NCI-H1105 treated with DMSO at 0.1 percent for 48 hours (cell line): ENCODE measurements at regions not wholly inside any gene's neighbourhood (a gene's known extent, or its start where the extent isn't known, plus 50 kb on each side); places are given as distances from the start of the nearest gene placed in this dataset.
"Not testable (repeated sequence)": the region's sequence is repeated elsewhere in the genome, so short reads cannot be mapped to it uniquely, and the experiment has no call there.

Experiments used
- DNase-seq: peaks from one replicate; lab custom pipeline; 2025; lab: John Stamatoyannopoulos, UW

GRCh38 chr11:87639753-87640364 lies 535.4 kb downstream of the RAB38 start:
- DNase-seq: no peak

DNA sequence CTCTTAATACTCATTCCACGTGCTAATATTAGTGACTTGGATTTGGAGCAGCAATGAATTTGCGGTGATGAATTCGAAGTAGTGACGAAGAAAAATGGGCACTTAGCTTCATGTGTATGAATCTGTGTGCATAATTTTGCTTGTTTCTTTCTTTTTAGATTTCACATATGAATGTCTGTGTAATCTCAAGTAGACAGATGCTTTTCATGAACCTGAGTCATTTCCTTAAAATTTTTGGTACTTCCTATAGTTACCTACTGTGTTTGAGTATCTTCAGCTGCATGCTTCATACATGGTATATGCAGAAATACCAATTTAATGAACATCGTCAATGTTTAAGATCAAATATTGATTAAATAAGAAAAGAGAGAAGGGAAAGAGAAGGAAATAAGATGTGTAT lies 540.2 kb downstream of the RAB38 start:
- DNase-seq: no peak

DNA sequence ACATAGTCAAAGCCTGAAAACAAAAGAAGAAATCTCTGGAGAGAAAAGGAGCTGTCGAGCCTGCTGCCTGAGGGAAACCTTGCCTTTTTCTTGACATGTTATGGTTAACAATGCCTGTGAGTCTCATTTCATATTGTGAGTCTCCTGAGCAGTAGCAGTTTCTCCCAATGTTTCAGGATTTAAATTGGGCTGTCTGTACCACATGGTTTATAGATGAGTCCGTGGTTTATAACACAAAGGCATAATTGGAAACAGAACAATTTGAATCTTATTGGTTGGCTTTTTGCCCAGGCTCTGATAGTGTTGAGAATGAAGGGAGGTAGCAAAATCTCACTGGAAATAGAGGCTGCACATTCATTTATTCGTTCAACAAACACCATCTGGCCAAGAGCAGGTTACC lies 540.9 kb downstream of the RAB38 start:
- peak; percentile 30 for DNase-seq

- DNase-seq: no peak
Measured at GRCh38 chr11:87628957-87629356, 546.3 kb downstream of the RAB38 start.

DNA sequence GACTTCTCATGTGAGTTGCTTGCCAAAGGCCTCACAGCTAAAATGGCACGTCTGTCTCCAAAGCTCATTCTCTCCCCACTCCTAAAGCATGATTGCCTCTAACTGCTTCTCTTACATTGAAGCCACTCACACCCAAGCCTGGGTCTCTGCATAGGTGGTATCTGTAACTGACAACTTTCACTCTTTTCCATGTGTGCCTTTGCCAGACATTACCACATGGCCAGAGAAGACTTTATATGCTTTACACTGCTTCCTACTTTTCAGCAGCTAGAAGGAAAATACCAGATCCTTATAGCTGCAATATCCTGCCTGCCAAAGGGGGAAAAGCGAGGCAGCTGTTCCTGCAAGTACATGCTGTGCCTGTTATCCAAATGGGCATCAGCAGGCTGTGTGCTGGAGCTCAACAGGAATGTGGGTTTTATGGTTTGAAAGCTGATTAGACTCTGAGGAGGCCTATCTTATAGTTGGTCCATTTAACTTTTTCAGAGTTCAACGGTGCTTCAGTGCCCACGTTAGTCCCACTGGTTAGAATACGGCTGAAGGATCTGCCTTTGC lies 547.1 kb downstream of the RAB38 start:
- DNase-seq: no peak

- DNase-seq: peak; percentile 18
Measured at GRCh38 chr11:87623531-87624365, 551.5 kb downstream of the RAB38 start.

DNA sequence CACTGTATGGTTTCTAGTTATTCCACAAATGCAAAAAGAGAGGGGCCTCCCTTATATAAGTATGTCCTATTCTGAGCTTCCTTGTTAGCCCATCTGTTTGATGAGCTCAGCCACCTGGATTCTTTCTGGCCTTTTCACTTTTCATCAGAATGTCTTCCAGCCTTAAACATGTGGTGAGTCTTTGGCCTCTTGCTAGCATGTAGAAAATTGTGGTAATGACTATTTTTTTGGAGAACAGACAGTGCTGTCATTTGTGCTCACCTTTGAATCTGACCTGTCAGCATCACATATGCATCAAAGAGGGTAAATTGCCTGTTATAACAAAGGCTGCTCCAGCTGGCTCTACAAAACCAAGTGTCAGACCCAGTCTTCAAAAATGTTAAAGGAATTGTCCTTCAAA lies 558.7 kb downstream of the RAB38 start:
- DNase-seq: no peak

DNA sequence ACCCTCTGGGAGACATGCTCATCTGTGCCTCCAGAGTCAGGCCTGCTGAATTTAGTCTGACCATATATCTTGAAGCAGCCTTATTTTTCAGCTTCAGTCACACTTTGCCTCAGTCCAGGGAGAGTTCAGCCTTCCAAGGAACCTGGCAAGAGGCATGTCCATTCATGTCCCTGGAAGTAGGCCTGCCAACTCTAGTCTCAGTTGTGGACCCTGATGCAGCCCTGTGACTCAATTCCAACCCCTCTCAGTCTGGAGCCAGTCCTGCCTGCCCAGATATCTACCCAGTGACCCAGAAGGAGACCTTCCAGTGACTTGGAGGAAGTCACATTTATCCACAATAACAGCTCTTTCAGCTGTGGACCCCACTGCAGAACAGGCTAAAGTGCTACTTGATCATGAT lies 566.6 kb downstream of the TMEM135 start:
- no peak for DNase-seq

- DNase-seq: no peak
Measured at GRCh38 chr11:87603887-87604286, 566.2 kb downstream of the TMEM135 start.

DNA sequence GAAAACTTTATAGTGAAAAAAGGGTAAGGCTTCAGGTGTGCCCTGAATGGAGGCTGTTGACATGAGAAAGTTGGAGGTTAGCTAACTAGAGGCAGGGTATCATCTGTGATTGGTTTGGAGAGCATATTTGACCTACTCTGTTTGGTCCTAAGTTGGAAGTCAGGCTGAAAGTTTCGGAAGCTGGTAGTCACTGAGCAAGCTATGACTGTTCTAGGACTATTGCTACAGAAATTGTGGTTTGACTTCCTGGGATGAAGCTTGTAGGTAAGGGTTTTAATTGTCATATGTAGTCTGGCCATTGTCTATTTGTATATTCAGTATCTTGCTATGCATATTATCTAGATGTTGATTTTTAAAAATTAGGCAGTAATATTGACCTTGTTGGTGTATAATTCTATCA lies 565.0 kb downstream of the TMEM135 start:
- no peak for DNase-seq

GRCh38 chr11:87600938-87601337 lies 563.2 kb downstream of the TMEM135 start:
- no peak for DNase-seq

DNA sequence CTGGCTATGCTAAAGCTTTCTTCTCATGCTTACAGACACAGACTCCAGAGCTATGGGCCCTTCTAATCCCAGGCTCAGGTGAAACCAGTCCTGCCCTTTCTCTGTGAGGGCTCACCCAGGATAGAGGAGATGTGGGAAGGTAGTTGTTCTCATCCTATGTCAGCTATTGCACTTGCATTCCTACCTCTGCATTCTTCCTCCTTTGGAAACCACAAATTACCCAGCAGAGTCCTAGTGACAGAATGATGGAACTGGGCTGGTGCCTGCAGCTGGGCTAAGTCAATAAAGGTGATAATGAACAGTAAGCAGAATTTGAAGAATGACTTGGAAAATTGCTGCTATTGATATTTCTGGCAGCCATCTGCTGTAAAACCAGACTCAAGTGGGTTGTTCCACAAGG lies 560.0 kb downstream of the TMEM135 start:
- peak; percentile 96 for DNase-seq

GRCh38 chr11:87596176-87596575 lies 558.4 kb downstream of the TMEM135 start:
- DNase-seq: no peak

DNA sequence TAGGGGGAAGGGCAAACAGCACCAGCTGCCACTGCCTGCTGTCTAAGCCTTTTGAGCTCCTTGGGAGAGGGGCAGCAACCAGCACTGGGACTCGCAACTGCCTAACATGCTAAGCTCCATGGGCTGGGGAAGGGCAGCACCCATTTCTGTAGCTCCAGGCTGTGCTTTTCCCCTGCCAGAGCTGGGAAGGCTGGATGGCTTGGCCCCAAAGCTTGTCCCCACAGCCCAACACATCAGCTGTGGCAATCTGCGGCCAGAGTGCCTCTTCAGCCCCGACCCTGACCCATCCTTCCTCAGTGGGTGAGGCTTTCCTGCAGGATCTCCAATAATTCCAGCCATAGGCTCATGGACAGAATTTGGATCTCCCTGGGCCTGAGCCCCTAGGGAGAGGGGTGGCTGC lies 551.3 kb downstream of the TMEM135 start:
- no peak for DNase-seq

- not testable (repeated sequence) for DNase-seq
Measured at GRCh38 chr11:87585613-87586012, 547.9 kb downstream of the TMEM135 start.

- DNase-seq: no peak
Measured at GRCh38 chr11:87583931-87584330, 546.2 kb downstream of the TMEM135 start.

DNA sequence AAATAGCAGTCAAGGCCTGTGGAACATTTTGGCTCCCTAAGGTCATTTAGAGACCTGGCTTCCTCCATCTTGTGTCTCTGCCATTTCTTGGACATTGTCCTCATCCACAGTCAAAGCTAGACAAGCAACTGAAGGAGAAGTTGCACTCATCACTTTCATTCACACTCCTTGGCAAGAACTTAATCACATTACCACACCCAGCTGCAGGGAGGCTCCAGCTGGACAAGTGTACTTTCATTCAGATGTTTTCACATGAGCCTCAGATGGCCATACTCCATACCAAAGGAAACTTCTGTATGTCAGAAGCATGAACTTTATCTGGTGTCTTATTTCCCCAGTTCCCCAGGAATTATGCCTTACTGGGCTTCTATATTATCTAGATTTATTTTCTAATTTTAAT lies 537.4 kb downstream of the TMEM135 start:
- no peak for DNase-seq

DNA sequence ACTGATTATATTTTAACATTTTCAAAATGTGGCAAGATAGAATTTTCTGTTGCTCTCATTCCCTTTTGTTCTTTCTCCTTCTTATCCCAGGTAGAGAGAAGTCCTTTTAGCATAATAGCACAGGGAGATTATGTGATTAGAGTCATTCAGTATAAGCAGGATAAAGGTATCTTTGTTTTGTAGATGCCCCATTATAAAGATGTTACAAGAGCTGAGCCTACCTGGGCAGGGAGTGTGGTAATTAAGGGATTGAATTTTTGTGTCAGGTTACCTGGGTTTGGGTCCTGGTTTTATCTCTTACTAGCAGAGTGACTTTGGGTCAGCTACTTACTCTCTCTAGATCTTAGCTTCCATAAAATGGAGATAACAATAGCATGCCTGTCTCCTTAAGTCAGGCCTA lies 536.5 kb downstream of the TMEM135 start:
- DNase-seq: no peak

- DNase-seq: no peak
Measured at GRCh38 chr11:87573708-87574107, 536.0 kb downstream of the TMEM135 start.

- DNase-seq: peak; percentile 62
Measured at GRCh38 chr11:87572881-87573280, 535.1 kb downstream of the TMEM135 start.

DNA sequence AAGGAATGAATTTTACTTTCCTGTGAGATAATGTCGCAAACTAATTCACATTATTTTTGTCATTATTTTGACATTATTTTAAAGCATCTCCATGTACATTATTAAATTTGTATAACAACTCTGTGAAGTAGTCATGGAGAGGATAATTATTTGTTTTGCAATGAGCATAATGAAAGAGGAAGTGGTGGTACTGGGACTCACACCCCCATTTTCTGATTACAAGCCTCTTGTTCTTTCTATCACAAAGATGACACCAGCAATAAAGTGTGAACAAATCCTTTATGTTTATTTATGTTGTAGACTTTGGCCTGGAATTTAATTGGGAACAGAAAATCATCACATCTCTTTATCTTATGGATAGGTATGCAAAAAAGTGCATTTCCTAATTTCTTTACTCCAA lies 522.6 kb downstream of the TMEM135 start:
- DNase-seq: no peak

DNA sequence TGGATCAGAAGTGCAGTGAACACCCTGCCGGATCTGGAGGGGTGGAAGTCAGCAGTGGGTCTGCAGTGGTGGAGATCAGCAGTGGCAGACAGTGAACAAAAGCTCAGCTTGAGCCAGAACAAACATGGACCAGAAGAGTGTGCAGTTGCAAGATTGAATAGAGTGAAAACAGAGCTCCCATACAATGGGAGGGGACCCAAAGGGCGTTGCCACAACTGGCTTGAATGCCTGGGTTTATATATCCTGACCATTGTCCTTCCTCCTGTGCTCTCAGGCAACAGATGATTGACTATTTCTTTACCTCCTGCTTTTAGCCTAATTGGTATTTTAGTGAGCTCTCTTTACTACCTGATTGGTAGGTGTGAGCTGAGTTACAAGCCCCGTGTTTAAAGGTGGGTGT lies 522.1 kb downstream of the TMEM135 start:
- DNase-seq: not testable (repeated sequence)

GRCh38 chr11:87555101-87555500 lies 517.4 kb downstream of the TMEM135 start:
- DNase-seq: no peak
